ENCODE measurements at regions not wholly inside any gene's neighbourhood (a gene's known extent, or its start where the extent isn't known, plus 50 kb on each side); places are given as distances from the start of the nearest gene placed in this dataset.

DNA sequence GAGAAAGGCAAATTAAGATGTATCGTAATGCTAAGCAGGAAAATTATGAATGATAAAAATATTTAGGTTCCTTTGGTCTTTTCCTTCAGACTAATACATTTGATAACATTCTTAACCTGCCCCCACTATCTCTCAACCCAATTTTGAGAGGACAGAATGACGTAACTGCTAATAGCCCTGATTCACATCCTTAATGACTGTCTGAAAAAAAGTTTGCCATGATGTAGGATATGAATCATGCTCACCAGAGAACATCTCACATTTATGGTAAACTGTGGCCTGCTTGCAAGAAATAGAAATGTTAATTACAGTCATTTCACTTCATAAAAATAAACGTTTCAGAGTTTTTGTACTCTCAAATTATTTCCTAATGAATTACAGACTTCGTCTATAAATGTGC is 128.0 kb upstream of the VEGFC start:
- peaks cover 51% of the 10 kb centered on the region for H3K4me1 Mint-ChIP-seq (ENCODE audit: low read depth)
- H3K9me3 Mint-ChIP-seq = peaks cover 26% of the 10 kb centered on the region
- TF ChIP-seq, protein P1, sequence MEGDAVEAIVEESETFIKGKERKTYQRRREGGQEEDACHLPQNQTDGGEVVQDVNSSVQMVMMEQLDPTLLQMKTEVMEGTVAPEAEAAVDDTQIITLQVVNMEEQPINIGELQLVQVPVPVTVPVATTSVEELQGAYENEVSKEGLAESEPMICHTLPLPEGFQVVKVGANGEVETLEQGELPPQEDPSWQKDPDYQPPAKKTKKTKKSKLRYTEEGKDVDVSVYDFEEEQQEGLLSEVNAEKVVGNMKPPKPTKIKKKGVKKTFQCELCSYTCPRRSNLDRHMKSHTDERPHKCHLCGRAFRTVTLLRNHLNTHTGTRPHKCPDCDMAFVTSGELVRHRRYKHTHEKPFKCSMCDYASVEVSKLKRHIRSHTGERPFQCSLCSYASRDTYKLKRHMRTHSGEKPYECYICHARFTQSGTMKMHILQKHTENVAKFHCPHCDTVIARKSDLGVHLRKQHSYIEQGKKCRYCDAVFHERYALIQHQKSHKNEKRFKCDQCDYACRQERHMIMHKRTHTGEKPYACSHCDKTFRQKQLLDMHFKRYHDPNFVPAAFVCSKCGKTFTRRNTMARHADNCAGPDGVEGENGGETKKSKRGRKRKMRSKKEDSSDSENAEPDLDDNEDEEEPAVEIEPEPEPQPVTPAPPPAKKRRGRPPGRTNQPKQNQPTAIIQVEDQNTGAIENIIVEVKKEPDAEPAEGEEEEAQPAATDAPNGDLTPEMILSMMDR (IDR thresholded peaks at IDR 0.05) = no peak
- peak; percentile 73 for DNase-seq
- no peaks in the 10 kb centered on the region for H3K27me3 Mint-ChIP-seq (ENCODE audit: insufficient read depth)
- peak overlapping the region; percentile 13; the same call in 1 of the 2 replicates for H3K4me3 Mint-ChIP-seq
- H3K36me3 Mint-ChIP-seq (ENCODE audit: low read depth) = peaks cover 30% of the 10 kb centered on the region
- peak overlapping the region; percentile 83 for H3K27ac Mint-ChIP-seq

DNA sequence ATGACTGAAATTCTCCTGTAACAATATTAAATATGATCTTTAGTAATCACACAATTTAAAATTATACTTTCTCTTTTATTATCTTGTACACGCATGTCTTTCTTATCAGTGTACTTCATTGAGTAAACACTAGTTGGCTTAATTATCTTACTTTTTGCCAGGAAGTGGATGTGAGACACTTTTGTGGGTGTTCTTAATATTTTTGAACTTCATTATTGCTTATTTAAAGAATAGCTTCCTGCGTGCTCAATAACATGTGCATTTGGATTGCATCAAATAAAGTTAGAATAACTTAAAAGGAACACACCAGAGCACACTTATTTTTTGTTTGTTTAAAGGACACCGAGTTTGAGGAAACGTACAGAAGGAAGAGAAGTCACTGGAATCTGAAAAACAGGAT is 128.5 kb upstream of the VEGFC start:
- DNase-seq = no peak
- Mint-ChIP-seq H3K4me1 (ENCODE audit: low read depth) (peaks cover 57% of the 10 kb centered on the region), H3K36me3 (ENCODE audit: low read depth) (peaks cover 26% of the 10 kb centered on the region), H3K4me3 (peak overlapping the region; percentile 45), H3K9me3 (peaks cover 22% of the 10 kb centered on the region), H3K27ac (peak overlapping the region; percentile 83), H3K27me3 (ENCODE audit: insufficient read depth) (no peaks in the 10 kb centered on the region)
- TF ChIP-seq, protein P1 (IDR thresholded peaks at IDR 0.05) = no peak

DNA sequence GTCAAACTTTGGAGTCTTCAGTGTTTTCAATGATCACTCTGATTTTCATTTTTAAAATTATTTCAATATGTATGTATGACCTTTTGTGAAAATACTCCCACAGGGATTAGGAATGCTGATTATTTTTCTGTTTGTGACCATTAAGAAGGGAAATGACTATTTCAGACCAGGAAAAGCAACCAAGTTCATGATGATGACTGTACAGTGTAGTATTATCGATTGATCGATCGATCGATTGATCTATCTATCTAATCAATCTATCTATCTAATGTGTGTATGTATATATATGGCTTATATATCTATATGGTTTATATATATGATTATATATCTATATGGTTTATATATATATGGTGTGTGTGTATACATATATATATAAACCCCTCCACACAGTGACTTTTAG is 131.5 kb upstream of the VEGFC start:
- Mint-ChIP-seq H3K36me3 (ENCODE audit: low read depth) (peaks cover 8% of the 10 kb centered on the region; the same call in 1 of the 2 replicates), H3K4me3 (no peak overlapping the region), H3K27me3 (ENCODE audit: insufficient read depth) (no peaks in the 10 kb centered on the region), H3K9me3 (no peaks in the 10 kb centered on the region), H3K4me1 (ENCODE audit: low read depth) (peaks cover 74% of the 10 kb centered on the region), H3K27ac (no peak overlapping the region)
- DNase-seq = no peak
- TF ChIP-seq, protein P1 (IDR thresholded peaks at IDR 0.05) = no peak

DNA sequence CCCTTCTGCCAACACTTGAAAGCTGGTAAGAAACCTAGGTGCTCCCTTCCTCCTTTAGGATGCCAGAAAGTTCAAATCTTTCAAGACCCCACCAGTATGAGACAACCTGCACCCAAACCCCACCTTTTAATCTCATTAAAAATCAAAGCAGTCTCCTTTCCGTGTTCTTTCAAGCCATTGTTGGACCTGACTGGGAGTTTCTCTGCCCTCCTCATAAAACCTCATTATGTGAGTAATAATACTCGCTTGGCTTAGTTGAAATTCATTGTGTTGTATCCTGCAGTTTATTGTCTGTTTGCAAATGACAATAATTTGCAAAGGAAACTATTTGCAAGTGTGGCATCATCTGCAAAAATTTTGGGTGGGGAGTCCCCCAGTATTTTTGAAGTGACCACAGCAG is 133.2 kb upstream of the VEGFC start:
- no peak overlapping the region for H3K4me3 Mint-ChIP-seq
- TF ChIP-seq, protein P1 (IDR thresholded peaks at IDR 0.05) = no peak
- peaks cover 57% of the 10 kb centered on the region for H3K4me1 Mint-ChIP-seq (ENCODE audit: low read depth)
- H3K27me3 Mint-ChIP-seq (ENCODE audit: insufficient read depth) = no peaks in the 10 kb centered on the region
- H3K36me3 Mint-ChIP-seq (ENCODE audit: low read depth) = peaks cover 3% of the 10 kb centered on the region; the same call in 1 of the 2 replicates
- no peaks in the 10 kb centered on the region for H3K9me3 Mint-ChIP-seq
- no peak overlapping the region for H3K27ac Mint-ChIP-seq
- no peak for DNase-seq

DNA sequence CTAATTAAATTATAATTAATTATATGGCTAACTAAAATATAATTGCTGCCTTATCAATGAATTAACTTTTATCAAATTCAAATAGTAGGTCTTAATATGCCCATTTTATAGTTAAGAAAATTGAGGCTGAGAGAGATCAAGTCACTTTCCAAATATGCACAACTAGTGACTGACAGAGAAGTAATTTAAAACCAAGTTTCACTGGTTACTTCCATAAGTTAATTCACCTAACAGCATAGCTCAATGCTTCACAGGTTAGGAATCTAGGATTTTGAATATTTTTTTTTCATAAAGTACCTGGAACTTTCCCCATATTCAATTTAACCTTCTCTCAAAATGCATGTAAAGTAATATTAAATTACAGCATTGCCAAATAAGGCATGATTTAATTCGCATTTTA is 134.4 kb upstream of the VEGFC start:
- TF ChIP-seq, protein P1 (IDR thresholded peaks at IDR 0.05) = no peak
- Mint-ChIP-seq H3K27me3 (ENCODE audit: insufficient read depth) (no peaks in the 10 kb centered on the region), H3K9me3 (no peaks in the 10 kb centered on the region), H3K4me3 (no peak overlapping the region), H3K4me1 (ENCODE audit: low read depth) (peaks cover 50% of the 10 kb centered on the region), H3K36me3 (ENCODE audit: low read depth) (no peaks in the 10 kb centered on the region; the same call in none of the 2 replicates), H3K27ac (peak overlapping the region; percentile 66; the same call in 1 of the 2 replicates)
- no peak for DNase-seq

DNA sequence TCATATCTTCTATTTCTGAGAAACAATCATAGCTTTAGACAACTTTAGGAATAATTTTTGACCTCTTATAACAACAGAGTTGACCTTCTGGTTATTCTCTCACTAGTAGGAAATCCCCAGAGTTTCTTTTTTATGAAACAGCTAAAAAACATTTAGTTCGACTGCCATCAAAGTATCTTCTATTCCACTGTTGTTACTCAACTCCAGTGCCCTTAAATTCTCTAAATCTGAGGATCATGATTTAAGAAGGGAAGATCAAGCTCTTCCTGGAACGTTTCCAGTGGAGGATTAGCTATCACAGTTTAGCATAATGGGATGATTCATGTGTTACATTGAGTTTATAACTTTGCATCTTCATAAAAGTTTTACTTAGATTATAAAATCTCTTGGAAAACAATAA is 134.9 kb upstream of the VEGFC start:
- peak; percentile 91 for DNase-seq
- Mint-ChIP-seq H3K4me1 (ENCODE audit: low read depth) (peaks cover 45% of the 10 kb centered on the region), H3K36me3 (ENCODE audit: low read depth) (no peaks in the 10 kb centered on the region; the same call in none of the 2 replicates), H3K9me3 (no peaks in the 10 kb centered on the region), H3K4me3 (peak overlapping the region; percentile 50), H3K27me3 (ENCODE audit: insufficient read depth) (no peaks in the 10 kb centered on the region), H3K27ac (peak overlapping the region; percentile 66)
- TF ChIP-seq, protein P1 (IDR thresholded peaks at IDR 0.05) = no peak

Data from HFFc6 (cell line).